ENCODE measurements at regions not wholly inside any gene's neighbourhood (a gene's known extent, or its start where the extent isn't known, plus 50 kb on each side); places are given as distances from the start of the nearest gene placed in this dataset.

- no peak for DNase-seq
These were observed 679.0 kb upstream of the ID2 start for GRCh38 chr2:8002765-8003393.

GRCh38 chr2:8003462-8004075, 678.3 kb upstream of the ID2 start:
- DNase-seq: peak; percentile 64 to 78

- peak; percentile 60 to 74 for DNase-seq
These were observed 677.6 kb upstream of the ID2 start for GRCh38 chr2:8004250-8004681.

GRCh38 chr2:8006181-8006580, 675.7 kb upstream of the ID2 start:
- DNase-seq: no peak

GRCh38 chr2:8006626-8007025, 675.2 kb upstream of the ID2 start:
- no peak for DNase-seq

GRCh38 chr2:8009010-8009597, 672.8 kb upstream of the ID2 start:
- DNase-seq: no peak

GRCh38 chr2:8015848-8016600, 665.8 kb upstream of the ID2 start:
- no peak for DNase-seq

- no peak for DNase-seq
These were observed 665.2 kb upstream of the ID2 start for GRCh38 chr2:8016688-8017087.

GRCh38 chr2:8018956-8019355, 662.9 kb upstream of the ID2 start:
- no peak for DNase-seq

GRCh38 chr2:8019934-8020333, 661.9 kb upstream of the ID2 start:
- no peak for DNase-seq

GRCh38 chr2:8021921-8022320, 659.9 kb upstream of the ID2 start:
- DNase-seq: no peak

GRCh38 chr2:8022908-8023640, 658.8 kb upstream of the ID2 start:
- DNase-seq: no peak

- no peak for DNase-seq
These were observed 657.4 kb upstream of the ID2 start for GRCh38 chr2:8024506-8024905.

GRCh38 chr2:8026381-8026780, 655.5 kb upstream of the ID2 start:
- no peak for DNase-seq

GRCh38 chr2:8027387-8027786, 654.5 kb upstream of the ID2 start:
- DNase-seq: no peak

GRCh38 chr2:8028036-8028435, 653.8 kb upstream of the ID2 start:
- DNase-seq: no peak

GRCh38 chr2:8028436-8028835, 653.4 kb upstream of the ID2 start:
- DNase-seq: no peak

- DNase-seq: no peak
These were observed 652.9 kb upstream of the ID2 start for GRCh38 chr2:8028981-8029380.

GRCh38 chr2:8030573-8031303, 651.1 kb upstream of the ID2 start:
- no peak for DNase-seq

- no peak for DNase-seq
These were observed 650.5 kb upstream of the ID2 start for GRCh38 chr2:8031370-8031769.

GRCh38 chr2:8033546-8034096, 648.2 kb upstream of the ID2 start:
- DNase-seq: no peak

All from right lung (tissue), 2 donors.